SK-N-SH (cell line): ENCODE measurements at regions not wholly inside any gene's neighbourhood (a gene's known extent, or its start where the extent isn't known, plus 50 kb on each side); places are given as distances from the start of the nearest gene placed in this dataset.
"Not testable (repeated sequence)": the region's sequence is repeated elsewhere in the genome, so short reads cannot be mapped to it uniquely, and the experiment has no call there.

Experiments
- CTCF ChIA-PET: fragments of 300-600, 350-600 bp; formaldehyde crosslinking; extraction: SDS; loops from one replicate; lab custom pipeline; 2021; lab: Yijun Ruan, JAX
- POLR2A ChIA-PET: fragments of 350-600 bp; sonication (Branson Sonifier 250); formaldehyde crosslinking; extraction: SDS; loops from one replicate; lab custom pipeline; 2020; ENCODE audit warnings: antibody characterized with exemption, inconsistent platforms; lab: Yijun Ruan, JAX
- DNase-seq: peaks from one replicate; pipeline ENCODE4 v3.0.0; 2012
- H2AFZ ChIP-seq: fragments of 200-600 bp; sonication (generic); 2 replicates; pipeline ENCODE4 v1.8.1; 2016; ENCODE audit warnings: antibody characterized with exemption, mild to moderate bottlenecking, low read depth
- H3F3A ChIP-seq: fragments of 200-600 bp; sonication (generic); replicated peaks from 2 replicates; pipeline ENCODE3; 2016; ENCODE audit warnings: antibody characterized with exemption, mild to moderate bottlenecking; ENCODE audit not compliant: insufficient read depth
- H3K27ac ChIP-seq, 2 experiments: fragments of 200-500 bp in 1 of 2; fragments of 200-600 bp in 1 of 2; sonication (Bioruptor generic) in 1 of 2; sonication (generic), shearing (Covaris generic) in 1 of 2; 2 replicates each; pipeline versions ENCODE4 v1.5.1 to v1.6.1; 2014 to 2016; ENCODE audit warnings: low read depth in 2 of 2, inconsistent platforms in 1 of 2, low read length in 1 of 2, mild to moderate bottlenecking in 1 of 2, mixed read lengths in 1 of 2
- H3K27me3 ChIP-seq: fragments of 200-600 bp; sonication (generic), shearing (Covaris generic); 2 replicates; pipeline ENCODE4 v1.6.1; 2016; ENCODE audit warnings: mixed run types; ENCODE audit not compliant: insufficient read depth
- H3K36me3 ChIP-seq, 2 experiments: fragments of 200-500 bp in 1 of 2; fragments of 200-600 bp in 1 of 2; sonication (Bioruptor generic) in 1 of 2; sonication (generic) in 1 of 2; replicated peaks in 1 of 2; 2 replicates each; pipeline versions ENCODE3 to v1.5.1; 2014 to 2016; ENCODE audit warnings: low read length in 1 of 2, mild to moderate bottlenecking in 1 of 2; ENCODE audit not compliant: insufficient read depth in 2 of 2, control insufficient read depth in 1 of 2
- H3K4me1 ChIP-seq, 2 experiments: fragments of 200-500 bp in 1 of 2; fragments of 200-600 bp in 1 of 2; sonication (Bioruptor generic) in 1 of 2; sonication (generic), shearing (Covaris generic) in 1 of 2; 2 replicates each; pipeline versions ENCODE4 v1.5.1 to v1.6.1; 2014 to 2016; ENCODE audit warnings: low read depth in 1 of 2, low read length in 1 of 2, mixed run types in 1 of 2; ENCODE audit not compliant: insufficient read depth in 2 of 2, control insufficient read depth in 1 of 2
- H3K4me2 ChIP-seq: fragments of 200-600 bp; sonication (generic), shearing (Covaris generic); 2 replicates; pipeline ENCODE4 v1.6.1; 2017; ENCODE audit warnings: mixed run types
- H3K4me3 ChIP-seq, 2 experiments: fragments of 200-500 bp in 1 of 2; fragments of 200-600 bp in 1 of 2; sonication (Bioruptor generic) in 1 of 2; sonication (generic), shearing (Covaris generic) in 1 of 2; 2 replicates each; pipeline versions ENCODE4 v1.5.1 to v1.8.1; 2014 to 2016; ENCODE audit warnings: low read depth in 2 of 2, inconsistent platforms in 1 of 2, low read length in 1 of 2, mild to moderate bottlenecking in 1 of 2, mixed read lengths in 1 of 2, moderate library complexity in 1 of 2
- H3K79me2 ChIP-seq: fragments of 200-600 bp; sonication (generic); 2 replicates; pipeline ENCODE4 v1.8.1; 2017; ENCODE audit warnings: mild to moderate bottlenecking; ENCODE audit not compliant: insufficient read depth
- H3K9ac ChIP-seq: fragments of 200-600 bp; sonication (generic); 2 replicates; pipeline ENCODE4 v1.6.1; 2017; ENCODE audit warnings: mixed run types
- H3K9me2 ChIP-seq: fragments of 200-600 bp; sonication (generic); 2 replicates; pipeline ENCODE4 v1.6.1; 2017; ENCODE audit warnings: mixed run types
- H3K9me3 ChIP-seq: fragments of 200-600 bp; sonication (generic); 2 replicates; pipeline ENCODE4 v1.6.1; 2017; ENCODE audit warnings: mixed run types, mild to moderate bottlenecking, moderate library complexity
- H4K20me1 ChIP-seq: fragments of 200-600 bp; sonication (generic); 2 replicates; pipeline ENCODE4 v1.6.1; 2017; ENCODE audit warnings: mild to moderate bottlenecking, mixed run types; ENCODE audit not compliant: insufficient read depth
- EZH2phosphoT487 ChIP-seq: fragments of 200-600 bp; sonication (generic); IDR thresholded peaks from 2 replicates; pipeline ENCODE4 v1.6.1; 2017; ENCODE audit warnings: low read depth, mixed run types, mild to moderate bottlenecking, antibody characterized with exemption, moderate library complexity, borderline replicate concordance
- MAX ChIP-seq: IDR thresholded peaks from 2 replicates; pipeline ENCODE4 v1.4.0; 2012; ENCODE audit warnings: low read depth
- NRF1 ChIP-seq: IDR thresholded peaks from 2 replicates; pipeline ENCODE4 v1.6.1; 2012; ENCODE audit warnings: low read depth, mild to moderate bottlenecking, low read length
- RCOR1 ChIP-seq: fragments of 150-350 bp; IDR thresholded peaks from 2 replicates; pipeline ENCODE4 v1.6.1; 2017; ENCODE audit warnings: antibody characterized with exemption, low read length
- SIN3A ChIP-seq: IDR thresholded peaks from 2 replicates; pipeline ENCODE4 v1.6.1; 2012; ENCODE audit warnings: low read depth, mild to moderate bottlenecking, low read length, moderate library complexity, borderline replicate concordance
- TAF1 ChIP-seq: IDR thresholded peaks from 2 replicates; pipeline ENCODE4 v1.6.1; 2012; ENCODE audit warnings: low read depth, mild to moderate bottlenecking, low read length, moderate library complexity, borderline replicate concordance
- WGBS: methylation state at CpG from one replicate; pipeline ENCODE4 v1.1.6; 2017; ENCODE audit warnings: low lambda C conversion rate; 5-methylcytosine and 5-hydroxymethylcytosine counted together
- TF ChIP-seq, protein P1 (sequence below): fragments of 200-600 bp; sonication (generic); IDR thresholded peaks from 2 replicates; pipeline ENCODE4 v1.6.1; 2017; ENCODE audit warnings: antibody characterized with exemption, mild to moderate bottlenecking, moderate library complexity
- TF ChIP-seq, protein P2 (sequence below): IDR thresholded peaks from 2 replicates; pipeline ENCODE4 v1.4.0; 2012; ENCODE audit warnings: low read depth, borderline replicate concordance
- TF ChIP-seq, protein P3 (sequence below): IDR thresholded peaks from 2 replicates; pipeline ENCODE4 v1.6.1; 2012; ENCODE audit warnings: mild to moderate bottlenecking, low read depth, low read length, moderate library complexity
- TF ChIP-seq, protein P4 (sequence below): IDR thresholded peaks from 2 replicates; pipeline ENCODE4; 2012

GRCh38 chrX:99939883-99940232 lies 470.2 kb downstream of the PCDH19 start:
- CTCF ChIA-PET: no interaction called here

DNA sequence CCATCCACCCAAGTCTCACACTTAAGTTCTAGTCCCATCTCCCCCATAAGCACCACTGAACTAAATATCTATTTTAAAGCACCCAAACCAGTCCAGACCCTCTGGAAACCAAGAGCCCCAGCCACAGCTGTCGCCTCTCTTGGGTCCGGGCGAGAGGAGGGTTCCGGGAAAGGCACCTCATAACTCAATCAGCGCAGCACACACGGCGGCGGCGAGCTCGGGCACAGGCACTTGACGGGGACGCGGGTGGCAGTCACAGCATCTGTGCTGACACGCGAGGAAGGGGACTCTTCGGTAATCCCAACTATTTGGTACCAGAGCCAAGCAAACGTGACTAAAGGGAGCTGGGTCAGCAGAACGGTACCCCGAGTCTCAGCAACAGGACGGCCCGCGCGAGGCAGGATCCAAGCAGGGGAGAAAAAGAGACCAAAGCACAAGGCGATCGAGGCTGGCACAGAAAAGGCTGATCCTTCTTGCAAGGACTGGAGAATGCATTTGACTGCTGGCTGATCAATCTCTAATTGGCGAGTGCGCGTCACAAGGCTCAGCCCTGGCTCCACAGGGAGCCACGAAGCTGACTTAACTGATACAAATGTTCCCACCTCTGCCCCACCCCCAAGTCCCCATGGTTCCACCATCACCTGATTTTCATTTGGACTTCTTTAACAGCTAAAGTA lies 470.7 kb downstream of the PCDH19 start:
- H3K79me2 ChIP-seq, H3K9me2 ChIP-seq, H3F3A ChIP-seq, CTCF ChIA-PET, H3K9me3 ChIP-seq, DNase-seq, H3K27ac ChIP-seq, H2AFZ ChIP-seq, H3K9ac ChIP-seq, POLR2A ChIA-PET, H3K4me1 ChIP-seq, H3K4me2 ChIP-seq, H4K20me1 ChIP-seq, H3K4me3 ChIP-seq, H3K36me3 ChIP-seq: not testable (repeated sequence)
- peaks cover 15% of the 10 kb centered on the region; the same call in 1 of the 2 replicates for H3K27me3 ChIP-seq
- WGBS: 3% methylated on average over 23 of the region's 29 CpGs

More at GRCh38 chrX:99939883-99940232, 470.2 kb downstream of the PCDH19 start:
- no peak for DNase-seq
- no peak overlapping the region for H3K27ac ChIP-seq
- no peaks in the 10 kb centered on the region for H3K79me2 ChIP-seq
- no peaks in the 10 kb centered on the region for H3K9me3 ChIP-seq
- WGBS: 1% methylated on average over 15 of the region's 15 CpGs
- H3K4me3 ChIP-seq: no peak overlapping the region
- H3K4me1 ChIP-seq: no peaks in the 10 kb centered on the region
- H3K9ac ChIP-seq: no peak overlapping the region
- H3K9me2 ChIP-seq: no peaks in the 10 kb centered on the region
- no peaks in the 10 kb centered on the region for H3F3A ChIP-seq
- H3K36me3 ChIP-seq: no peaks in the 10 kb centered on the region
- H3K27me3 ChIP-seq: peaks cover 15% of the 10 kb centered on the region; the same call in 1 of the 2 replicates
- H3K4me2 ChIP-seq: no peak overlapping the region
- TF ChIP-seq MAX: no peak
- no peak for TF ChIP-seq EZH2phosphoT487
- no peak for TF ChIP-seq TAF1
- TF ChIP-seq, protein P1, sequence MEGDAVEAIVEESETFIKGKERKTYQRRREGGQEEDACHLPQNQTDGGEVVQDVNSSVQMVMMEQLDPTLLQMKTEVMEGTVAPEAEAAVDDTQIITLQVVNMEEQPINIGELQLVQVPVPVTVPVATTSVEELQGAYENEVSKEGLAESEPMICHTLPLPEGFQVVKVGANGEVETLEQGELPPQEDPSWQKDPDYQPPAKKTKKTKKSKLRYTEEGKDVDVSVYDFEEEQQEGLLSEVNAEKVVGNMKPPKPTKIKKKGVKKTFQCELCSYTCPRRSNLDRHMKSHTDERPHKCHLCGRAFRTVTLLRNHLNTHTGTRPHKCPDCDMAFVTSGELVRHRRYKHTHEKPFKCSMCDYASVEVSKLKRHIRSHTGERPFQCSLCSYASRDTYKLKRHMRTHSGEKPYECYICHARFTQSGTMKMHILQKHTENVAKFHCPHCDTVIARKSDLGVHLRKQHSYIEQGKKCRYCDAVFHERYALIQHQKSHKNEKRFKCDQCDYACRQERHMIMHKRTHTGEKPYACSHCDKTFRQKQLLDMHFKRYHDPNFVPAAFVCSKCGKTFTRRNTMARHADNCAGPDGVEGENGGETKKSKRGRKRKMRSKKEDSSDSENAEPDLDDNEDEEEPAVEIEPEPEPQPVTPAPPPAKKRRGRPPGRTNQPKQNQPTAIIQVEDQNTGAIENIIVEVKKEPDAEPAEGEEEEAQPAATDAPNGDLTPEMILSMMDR: no peak
- TF ChIP-seq, protein P2, sequence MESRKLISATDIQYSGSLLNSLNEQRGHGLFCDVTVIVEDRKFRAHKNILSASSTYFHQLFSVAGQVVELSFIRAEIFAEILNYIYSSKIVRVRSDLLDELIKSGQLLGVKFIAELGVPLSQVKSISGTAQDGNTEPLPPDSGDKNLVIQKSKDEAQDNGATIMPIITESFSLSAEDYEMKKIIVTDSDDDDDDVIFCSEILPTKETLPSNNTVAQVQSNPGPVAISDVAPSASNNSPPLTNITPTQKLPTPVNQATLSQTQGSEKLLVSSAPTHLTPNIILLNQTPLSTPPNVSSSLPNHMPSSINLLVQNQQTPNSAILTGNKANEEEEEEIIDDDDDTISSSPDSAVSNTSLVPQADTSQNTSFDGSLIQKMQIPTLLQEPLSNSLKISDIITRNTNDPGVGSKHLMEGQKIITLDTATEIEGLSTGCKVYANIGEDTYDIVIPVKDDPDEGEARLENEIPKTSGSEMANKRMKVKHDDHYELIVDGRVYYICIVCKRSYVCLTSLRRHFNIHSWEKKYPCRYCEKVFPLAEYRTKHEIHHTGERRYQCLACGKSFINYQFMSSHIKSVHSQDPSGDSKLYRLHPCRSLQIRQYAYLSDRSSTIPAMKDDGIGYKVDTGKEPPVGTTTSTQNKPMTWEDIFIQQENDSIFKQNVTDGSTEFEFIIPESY: no peak
- TF ChIP-seq SIN3A: no peak
- TF ChIP-seq, protein P3, sequence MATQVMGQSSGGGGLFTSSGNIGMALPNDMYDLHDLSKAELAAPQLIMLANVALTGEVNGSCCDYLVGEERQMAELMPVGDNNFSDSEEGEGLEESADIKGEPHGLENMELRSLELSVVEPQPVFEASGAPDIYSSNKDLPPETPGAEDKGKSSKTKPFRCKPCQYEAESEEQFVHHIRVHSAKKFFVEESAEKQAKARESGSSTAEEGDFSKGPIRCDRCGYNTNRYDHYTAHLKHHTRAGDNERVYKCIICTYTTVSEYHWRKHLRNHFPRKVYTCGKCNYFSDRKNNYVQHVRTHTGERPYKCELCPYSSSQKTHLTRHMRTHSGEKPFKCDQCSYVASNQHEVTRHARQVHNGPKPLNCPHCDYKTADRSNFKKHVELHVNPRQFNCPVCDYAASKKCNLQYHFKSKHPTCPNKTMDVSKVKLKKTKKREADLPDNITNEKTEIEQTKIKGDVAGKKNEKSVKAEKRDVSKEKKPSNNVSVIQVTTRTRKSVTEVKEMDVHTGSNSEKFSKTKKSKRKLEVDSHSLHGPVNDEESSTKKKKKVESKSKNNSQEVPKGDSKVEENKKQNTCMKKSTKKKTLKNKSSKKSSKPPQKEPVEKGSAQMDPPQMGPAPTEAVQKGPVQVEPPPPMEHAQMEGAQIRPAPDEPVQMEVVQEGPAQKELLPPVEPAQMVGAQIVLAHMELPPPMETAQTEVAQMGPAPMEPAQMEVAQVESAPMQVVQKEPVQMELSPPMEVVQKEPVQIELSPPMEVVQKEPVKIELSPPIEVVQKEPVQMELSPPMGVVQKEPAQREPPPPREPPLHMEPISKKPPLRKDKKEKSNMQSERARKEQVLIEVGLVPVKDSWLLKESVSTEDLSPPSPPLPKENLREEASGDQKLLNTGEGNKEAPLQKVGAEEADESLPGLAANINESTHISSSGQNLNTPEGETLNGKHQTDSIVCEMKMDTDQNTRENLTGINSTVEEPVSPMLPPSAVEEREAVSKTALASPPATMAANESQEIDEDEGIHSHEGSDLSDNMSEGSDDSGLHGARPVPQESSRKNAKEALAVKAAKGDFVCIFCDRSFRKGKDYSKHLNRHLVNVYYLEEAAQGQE: no peak
- TF ChIP-seq, protein P4, sequence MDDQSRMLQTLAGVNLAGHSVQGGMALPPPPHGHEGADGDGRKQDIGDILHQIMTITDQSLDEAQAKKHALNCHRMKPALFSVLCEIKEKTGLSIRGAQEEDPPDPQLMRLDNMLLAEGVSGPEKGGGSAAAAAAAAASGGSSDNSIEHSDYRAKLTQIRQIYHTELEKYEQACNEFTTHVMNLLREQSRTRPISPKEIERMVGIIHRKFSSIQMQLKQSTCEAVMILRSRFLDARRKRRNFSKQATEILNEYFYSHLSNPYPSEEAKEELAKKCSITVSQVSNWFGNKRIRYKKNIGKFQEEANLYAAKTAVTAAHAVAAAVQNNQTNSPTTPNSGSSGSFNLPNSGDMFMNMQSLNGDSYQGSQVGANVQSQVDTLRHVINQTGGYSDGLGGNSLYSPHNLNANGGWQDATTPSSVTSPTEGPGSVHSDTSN: no peak
- no peak for TF ChIP-seq NRF1
- no peak for TF ChIP-seq RCOR1
- TF ChIP-seq, all 33 proteins: peak for 0
- POLR2A ChIA-PET: no interaction called here
- no peaks in the 10 kb centered on the region for H4K20me1 ChIP-seq
- H2AFZ ChIP-seq: no peak overlapping the region
